ENCODE measurements at regions not wholly inside any gene's neighbourhood (a gene's known extent, or its start where the extent isn't known, plus 50 kb on each side); places are given as distances from the start of the nearest gene placed in this dataset.
"Not testable (repeated sequence)": the region's sequence is repeated elsewhere in the genome, so short reads cannot be mapped to it uniquely, and the experiment has no call there.

- DNase-seq: no peak
Measured at GRCh38 chr3:95826419-95826818, 988.0 kb upstream of the EPHA6 start.

- DNase-seq: no peak
Measured at GRCh38 chr3:95832146-95832545, 982.2 kb upstream of the EPHA6 start.

- DNase-seq: not testable (repeated sequence)
Measured at GRCh38 chr3:95860628-95861027, 953.8 kb upstream of the EPHA6 start.

- no peak for DNase-seq
Measured at GRCh38 chr3:95883801-95884200, 930.6 kb upstream of the EPHA6 start.

- DNase-seq: no peak
Measured at GRCh38 chr3:95886616-95887015, 927.8 kb upstream of the EPHA6 start.

GRCh38 chr3:95887114-95887513, 927.3 kb upstream of the EPHA6 start:
- no peak for DNase-seq

- DNase-seq: no peak
Measured at GRCh38 chr3:95894820-95895219, 919.6 kb upstream of the EPHA6 start.

GRCh38 chr3:95899494-95899893, 914.9 kb upstream of the EPHA6 start:
- no peak for DNase-seq

GRCh38 chr3:95899911-95900310, 914.5 kb upstream of the EPHA6 start:
- no peak for DNase-seq

GRCh38 chr3:95901948-95902347, 912.4 kb upstream of the EPHA6 start:
- DNase-seq: no peak

GRCh38 chr3:95905182-95905581, 909.2 kb upstream of the EPHA6 start:
- DNase-seq: no peak

- DNase-seq: no peak
Measured at GRCh38 chr3:95911767-95912166, 902.6 kb upstream of the EPHA6 start.

- no peak for DNase-seq
Measured at GRCh38 chr3:95923496-95924210, 890.7 kb upstream of the EPHA6 start.

GRCh38 chr3:95926904-95927501, 887.4 kb upstream of the EPHA6 start:
- DNase-seq: no peak

- DNase-seq: no peak
Measured at GRCh38 chr3:95934181-95934580, 880.2 kb upstream of the EPHA6 start.

- DNase-seq: no peak
Measured at GRCh38 chr3:95939235-95939809, 875.1 kb upstream of the EPHA6 start.

GRCh38 chr3:95965704-95966336, 848.6 kb upstream of the EPHA6 start:
- no peak for DNase-seq

GRCh38 chr3:95971573-95971972, 842.8 kb upstream of the EPHA6 start:
- no peak for DNase-seq

- DNase-seq: no peak
Measured at GRCh38 chr3:95994338-95994737, 820.1 kb upstream of the EPHA6 start.

GRCh38 chr3:96000966-96001365, 813.4 kb upstream of the EPHA6 start:
- DNase-seq: no peak

- DNase-seq: no peak
Measured at GRCh38 chr3:96007650-96008195, 806.7 kb upstream of the EPHA6 start.

- DNase-seq: no peak
Measured at GRCh38 chr3:96012939-96013338, 801.5 kb upstream of the EPHA6 start.

GRCh38 chr3:96017556-96017955, 796.8 kb upstream of the EPHA6 start:
- DNase-seq: no peak

- no peak for DNase-seq
Measured at GRCh38 chr3:96022676-96023075, 791.7 kb upstream of the EPHA6 start.

Measured in NCI-H1694 treated with DMSO at 0.1 percent for 48 hours (cell line).